ENCODE measurements at regions not wholly inside any gene's neighbourhood (a gene's known extent, or its start where the extent isn't known, plus 50 kb on each side); places are given as distances from the start of the nearest gene placed in this dataset.

GRCh38 chr1:82265436-82265835 lies 464.7 kb downstream of the ADGRL2 start:
- TF ChIP-seq POLR2A (IDR thresholded peaks at IDR 0.05; ENCODE audit: low read depth, low read length) (no peak), CTCF (conservative IDR thresholded peaks at IDR 0.05; ENCODE audit: low read depth, low read length) (no peak)
